Neural progenitor cell (in vitro differentiated cells): ENCODE measurements at regions not wholly inside any gene's neighbourhood (a gene's known extent, or its start where the extent isn't known, plus 50 kb on each side); places are given as distances from the start of the nearest gene placed in this dataset.

Experiments used
- CTCF ChIP-seq: fragments of 200-600 bp; sonication (generic); IDR thresholded peaks from 2 replicates; pipeline ENCODE4 v1.5.1; 2017; ENCODE audit warnings: antibody characterized with exemption, mild to moderate bottlenecking
- EZH2 ChIP-seq: fragments of 200-600 bp; sonication (generic); IDR thresholded peaks from 2 replicates; pipeline ENCODE4 v1.6.1; 2017; ENCODE audit warnings: antibody characterized with exemption, mild to moderate bottlenecking, moderate library complexity
- EZH2phosphoT487 ChIP-seq: fragments of 200-600 bp; sonication (generic); IDR thresholded peaks from 2 replicates; pipeline ENCODE4 v1.6.1; 2017; ENCODE audit warnings: antibody characterized with exemption

GRCh38 chr18:64202210-64202836 lies 53.4 kb upstream of the LINC00305 start:
- TF ChIP-seq CTCF, result no peak
- no peak for TF ChIP-seq EZH2
- no peak for TF ChIP-seq EZH2phosphoT487
